DMS114 treated with DMSO at 0.1 percent for 48 hours (cell line): ENCODE measurements at regions not wholly inside any gene's neighbourhood (a gene's known extent, or its start where the extent isn't known, plus 50 kb on each side); places are given as distances from the start of the nearest gene placed in this dataset.
"Not testable (repeated sequence)": the region's sequence is repeated elsewhere in the genome, so short reads cannot be mapped to it uniquely, and the experiment has no call there.

ENCODE experiments used
- DNase-seq: peaks from one replicate; lab custom pipeline; 2025; ENCODE audit not compliant: unreplicated experiment; lab: John Stamatoyannopoulos, UW

DNA sequence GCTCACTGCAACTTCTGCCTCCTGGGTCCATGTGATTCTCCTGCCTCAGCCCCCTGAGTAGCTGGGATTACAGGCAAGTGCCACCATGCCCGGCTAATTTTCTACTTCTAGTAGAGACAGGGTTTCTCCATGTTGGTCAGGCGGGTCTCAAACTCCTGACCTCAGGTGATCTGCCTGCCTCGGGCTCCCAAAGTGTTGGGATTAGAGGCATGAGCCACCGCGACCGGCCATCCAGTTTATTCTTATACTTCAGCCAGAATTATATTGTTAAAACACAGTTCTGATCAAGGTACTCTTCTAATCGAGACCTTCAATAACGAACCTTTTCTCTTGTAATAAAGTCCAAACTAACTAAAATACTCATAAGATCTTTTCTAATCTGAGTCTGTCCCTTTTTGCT is 119.6 kb upstream of the FAR2 start:
- DNase-seq, result not testable (repeated sequence)

DNA sequence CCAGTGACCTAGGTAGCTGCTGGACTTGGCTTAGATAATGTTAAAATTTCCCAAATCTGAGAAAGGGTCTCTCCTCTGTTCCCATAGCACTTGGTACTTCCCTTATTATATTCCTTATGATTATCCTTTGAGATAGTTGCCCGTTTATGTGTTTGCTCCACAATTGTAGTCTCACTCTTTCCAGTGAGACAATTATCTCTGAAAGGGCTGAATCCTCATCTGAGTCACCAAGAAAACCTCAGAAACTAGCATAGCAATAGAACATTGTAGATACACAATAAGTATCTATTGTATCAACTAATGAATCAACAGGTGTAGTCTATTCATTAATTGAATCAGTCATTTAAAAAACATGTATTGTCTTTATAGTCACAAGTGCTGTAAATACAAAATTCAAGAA is 119.1 kb upstream of the FAR2 start:
- DNase-seq, result no peak

DNA sequence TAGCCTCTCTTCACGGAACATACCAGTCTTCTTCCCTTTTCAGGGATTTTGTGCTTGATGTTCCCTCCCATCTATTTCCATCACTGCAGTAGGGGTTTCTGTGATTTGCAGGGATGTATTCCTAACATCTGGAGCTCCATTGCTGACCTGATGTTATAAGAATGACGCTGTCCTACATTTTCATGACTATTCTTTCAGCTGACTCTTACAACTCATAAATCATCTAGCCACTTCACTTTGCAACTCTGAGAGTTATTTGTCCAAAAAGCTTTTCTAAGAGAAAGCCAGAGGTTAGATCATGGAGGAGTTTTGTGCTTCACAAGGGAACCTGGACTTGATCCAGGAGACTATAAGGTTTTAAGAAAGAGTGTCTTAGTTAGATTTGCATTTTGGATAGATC is 116.6 kb upstream of the FAR2 start:
- no peak for DNase-seq

DNA sequence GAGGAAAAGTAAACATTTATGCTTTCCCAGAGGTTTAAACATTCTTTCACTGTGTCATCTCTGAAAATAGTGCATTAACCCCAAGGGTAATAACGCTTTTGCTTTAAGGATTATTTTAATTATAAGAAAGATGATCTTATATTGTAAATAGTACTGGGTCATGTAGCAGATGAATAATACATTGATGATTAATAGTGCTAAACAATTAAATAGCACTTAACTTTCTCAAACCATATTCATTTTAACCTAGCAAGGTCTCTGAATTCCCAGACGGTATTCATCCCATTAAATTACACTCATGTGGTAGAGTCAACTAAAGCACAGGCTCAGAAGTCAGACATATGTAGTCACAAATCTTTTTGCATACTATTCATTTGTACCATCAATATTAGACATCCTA is 115.6 kb upstream of the FAR2 start:
- no peak for DNase-seq

DNA sequence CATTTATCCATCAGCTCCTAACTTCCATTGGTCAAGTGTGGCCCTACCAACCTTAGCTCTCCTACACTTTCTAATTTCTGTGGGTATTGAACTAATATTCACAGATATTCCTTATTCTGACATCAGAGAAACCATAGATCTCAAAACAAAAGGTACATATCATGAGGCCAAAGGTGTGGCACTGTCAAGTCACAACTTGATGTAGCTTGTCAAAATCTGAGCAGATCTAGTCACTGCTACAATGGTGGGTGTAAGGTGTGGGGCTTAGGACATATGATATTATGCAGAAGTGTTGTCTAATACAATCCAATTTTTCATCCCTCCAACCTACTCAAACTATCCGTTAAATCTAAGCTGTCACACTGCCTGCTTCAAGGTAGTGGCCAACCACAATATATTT is 114.0 kb upstream of the FAR2 start:
- no peak for DNase-seq

DNA sequence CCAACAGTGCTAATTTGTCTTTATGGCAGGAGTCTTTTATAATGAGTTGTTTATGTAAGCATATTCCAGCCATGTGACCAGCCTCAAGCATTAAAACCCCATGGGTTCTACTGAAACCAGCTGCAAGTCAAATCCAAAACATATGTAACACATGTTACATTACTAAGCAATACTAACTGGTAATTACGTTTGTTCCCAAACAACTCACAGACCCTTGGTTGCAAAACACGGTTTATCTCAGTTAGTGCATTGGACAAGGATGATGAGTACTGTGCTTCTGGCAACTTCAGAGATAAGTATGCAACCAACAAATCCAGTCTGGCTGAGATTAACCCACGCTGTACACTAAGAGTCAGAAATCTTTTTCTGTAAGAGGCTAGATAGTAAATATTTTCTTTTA is 110.1 kb upstream of the FAR2 start:
- DNase-seq, result no peak

DNA sequence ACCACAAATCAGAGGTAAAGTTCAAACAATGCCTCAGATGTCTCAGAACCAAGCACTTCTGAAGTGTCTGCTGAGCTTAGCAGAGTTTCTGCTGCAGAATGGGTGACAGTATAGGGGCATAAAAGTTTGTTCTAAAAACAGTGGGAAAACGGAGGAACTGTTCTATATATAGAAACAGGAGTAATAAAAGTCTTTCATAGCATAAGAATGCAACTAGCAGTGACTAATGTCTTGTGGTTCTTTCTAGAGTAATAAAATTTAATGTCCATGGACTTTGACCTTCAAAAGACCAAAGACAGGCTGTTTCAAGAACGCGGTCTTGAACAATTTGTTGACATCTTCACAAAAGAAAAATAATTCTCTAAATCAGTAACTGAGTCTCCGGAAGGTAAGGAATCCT is 107.5 kb upstream of the FAR2 start:
- no peak for DNase-seq

DNA sequence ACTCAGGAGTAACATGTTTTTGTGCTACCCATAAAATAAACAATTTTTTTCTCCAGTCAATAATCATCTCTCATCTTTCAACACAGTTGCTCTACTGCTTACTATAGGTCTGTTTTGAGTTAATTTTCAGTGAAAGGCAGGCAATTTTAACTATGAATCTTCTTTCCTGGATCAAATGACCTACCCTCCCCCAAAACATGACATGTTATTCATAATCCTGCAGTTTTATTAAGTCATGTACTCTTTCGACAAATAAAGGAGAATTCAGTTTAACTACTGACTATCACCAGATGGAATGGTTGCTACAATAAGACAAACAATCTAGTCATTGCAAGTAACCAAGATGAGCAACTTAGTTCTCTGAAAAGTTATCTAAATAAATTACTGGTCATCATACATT is 106.0 kb upstream of the FAR2 start:
- DNase-seq, result no peak

DNA sequence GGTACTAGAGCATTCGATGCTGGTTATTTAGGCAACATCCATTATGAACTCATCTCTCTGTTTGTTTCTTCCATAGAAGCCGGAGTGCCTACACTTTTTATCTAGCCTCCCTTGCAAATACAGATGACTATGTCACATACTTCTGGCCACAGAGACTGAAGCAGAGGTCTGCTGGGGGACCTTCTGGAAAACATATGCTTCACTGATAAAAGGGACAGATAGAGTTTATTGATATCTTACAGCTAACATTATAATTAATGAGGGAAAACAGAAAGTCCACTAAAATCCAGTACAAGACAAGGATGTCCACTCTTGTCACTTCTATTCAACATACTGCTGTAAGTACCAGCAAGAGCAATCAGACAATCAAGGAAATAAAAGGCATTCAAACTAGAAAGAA is 104.3 kb upstream of the FAR2 start:
- no peak for DNase-seq

DNA sequence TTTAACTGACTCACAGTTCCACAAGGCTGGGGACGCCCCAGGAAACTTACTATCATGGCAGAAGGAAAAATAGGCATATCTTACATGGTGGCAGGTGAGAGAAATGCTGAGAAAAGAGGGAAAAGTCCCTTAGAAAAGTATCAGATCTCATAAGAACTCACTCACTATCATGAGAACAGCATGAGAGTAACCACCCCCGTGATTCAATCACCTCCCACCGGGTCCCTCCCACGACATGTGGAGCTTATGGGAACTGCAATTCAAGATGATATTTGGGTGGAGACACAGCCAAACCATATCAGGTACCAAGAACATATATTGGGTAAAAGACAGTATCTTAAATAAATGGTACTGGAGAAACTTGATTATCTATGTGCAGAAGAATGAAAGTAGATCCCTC is 100.3 kb upstream of the FAR2 start:
- no peak for DNase-seq

DNA sequence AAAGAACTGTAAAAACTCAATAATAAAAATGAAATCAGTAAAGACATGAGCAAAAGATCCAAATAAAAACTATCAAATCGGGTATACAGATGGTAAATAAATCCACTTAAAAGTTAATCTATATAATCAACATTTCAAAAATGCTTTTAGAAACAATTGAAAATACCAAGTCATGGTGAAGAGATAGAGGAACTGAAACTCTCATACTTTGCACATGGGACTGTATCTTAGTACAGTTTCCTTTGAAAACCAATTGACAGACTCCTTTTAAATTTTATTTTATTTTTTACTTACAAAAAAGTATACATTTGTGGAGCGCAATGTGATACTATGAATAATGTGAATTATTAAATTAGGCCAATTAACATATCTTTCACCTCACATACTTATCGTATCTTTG is 98.6 kb upstream of the FAR2 start:
- no peak for DNase-seq

DNA sequence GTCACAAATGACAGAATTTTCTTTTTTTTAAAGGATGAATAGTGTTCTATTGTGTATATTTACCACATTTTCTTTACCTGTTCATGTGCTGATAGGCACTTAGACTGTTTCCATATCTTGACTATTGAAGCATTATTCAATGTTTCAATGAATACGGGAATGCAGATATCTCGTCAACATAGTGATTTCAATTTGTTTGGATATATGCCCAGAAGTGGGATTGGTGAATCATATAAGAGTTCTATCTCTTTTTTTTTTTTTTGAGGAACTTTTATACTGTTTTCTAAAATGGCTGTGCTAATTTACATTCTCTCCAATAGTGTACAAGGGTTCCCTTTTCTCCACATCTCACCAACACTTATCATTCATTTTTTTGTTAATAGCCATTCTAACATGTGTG is 97.9 kb upstream of the FAR2 start:
- no peak for DNase-seq

DNA sequence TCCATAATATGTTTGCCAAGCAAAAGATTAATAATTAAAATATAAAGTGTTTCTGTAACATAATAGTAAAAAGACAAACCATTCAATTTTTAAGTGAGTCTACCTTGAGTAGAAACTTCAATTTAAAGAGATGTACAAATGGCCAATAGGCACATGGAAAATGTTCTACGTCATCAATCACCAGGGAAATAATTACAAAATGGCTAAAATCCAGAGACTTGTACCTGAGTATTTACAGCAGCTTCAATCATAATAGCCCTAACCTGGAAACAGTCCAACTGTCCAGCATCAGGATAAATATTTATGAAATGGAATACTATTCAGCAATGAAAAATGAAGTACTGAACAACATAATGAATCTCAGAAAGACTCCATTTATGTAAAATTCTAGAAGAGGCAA is 95.5 kb upstream of the FAR2 start:
- no peak for DNase-seq

DNA sequence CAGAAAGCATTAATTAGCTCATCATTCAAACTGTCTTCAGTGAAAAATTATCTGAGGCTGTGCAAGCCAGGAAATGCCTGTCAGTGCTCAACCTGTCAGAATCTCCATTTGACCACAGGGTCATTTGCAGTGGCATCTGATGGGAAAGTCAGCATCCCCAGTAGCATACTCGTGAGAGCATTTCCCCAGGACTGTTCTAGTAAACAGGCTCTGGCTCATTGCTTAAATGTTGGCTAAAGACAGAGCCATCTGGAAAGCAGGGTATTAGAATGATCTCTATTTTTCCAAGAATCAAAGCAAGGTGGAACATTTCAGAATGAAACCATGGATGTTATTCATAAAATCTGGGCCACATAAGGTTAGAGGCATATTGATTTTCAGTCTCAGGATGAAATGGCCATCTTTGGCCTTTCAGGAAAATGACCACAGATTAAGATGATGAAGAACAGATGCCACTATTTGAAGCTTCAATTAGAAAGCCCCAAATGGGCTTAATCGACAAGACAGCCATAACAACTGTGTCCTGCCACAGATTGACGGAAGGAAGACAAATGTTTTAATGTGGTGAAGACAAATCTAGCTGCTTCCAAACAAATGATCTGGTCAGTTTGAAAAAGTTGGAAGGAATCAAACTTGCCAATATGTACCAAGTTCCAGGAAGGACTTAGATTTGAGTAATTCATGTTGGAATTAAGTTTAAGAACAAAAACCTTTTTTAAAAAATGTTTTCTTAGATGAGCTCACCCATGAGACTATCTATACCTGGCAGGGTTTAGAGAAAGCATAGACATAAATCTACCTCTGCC is 94.0 kb upstream of the FAR2 start:
- no peak for DNase-seq

DNA sequence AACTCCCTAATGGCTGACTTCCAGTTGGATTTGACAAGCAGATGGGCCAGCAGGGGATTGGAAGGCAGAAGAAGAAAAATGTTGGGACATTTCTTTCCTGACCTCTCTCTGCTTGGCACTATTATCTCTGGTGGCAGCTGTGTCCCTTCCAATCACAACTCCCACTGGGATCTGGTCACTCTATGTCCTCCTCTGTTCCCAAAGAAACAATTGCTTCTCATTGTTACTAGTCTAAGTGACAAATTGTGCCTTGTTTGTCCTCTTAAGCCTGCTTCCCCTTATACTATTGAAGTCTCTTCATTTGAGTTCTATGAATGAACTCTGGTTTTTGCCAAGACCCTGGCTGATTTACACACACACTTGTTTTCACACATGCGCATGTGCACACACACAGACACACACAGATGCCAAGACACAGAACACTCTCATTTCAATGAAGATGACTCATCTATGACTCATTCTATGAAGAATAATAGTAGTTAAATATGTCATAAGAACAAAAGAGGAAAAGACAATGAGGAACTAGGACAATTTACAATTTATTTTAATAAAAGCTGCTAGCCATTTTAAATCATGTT is 83.0 kb upstream of the FAR2 start:
- DNase-seq, result no peak

DNA sequence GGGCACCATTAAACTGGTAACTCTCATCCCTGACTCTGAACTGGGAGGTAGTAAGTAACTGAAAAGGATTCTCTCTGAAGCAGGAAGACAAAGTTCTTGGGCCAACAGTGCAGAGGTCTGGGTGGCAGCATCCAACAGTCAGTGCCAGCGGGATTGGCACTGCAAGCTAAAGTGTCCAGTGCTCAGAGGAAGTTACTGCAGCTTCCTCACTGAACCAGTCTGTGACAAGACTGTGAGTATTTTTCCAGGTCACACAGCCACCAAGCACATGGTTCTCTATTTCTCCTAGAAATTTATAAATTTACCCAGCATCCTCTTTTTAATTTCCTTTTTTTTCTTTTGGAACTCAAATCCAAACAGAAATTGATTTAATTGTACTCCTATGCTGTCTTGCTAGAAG is 81.6 kb upstream of the FAR2 start:
- DNase-seq, result no peak

DNA sequence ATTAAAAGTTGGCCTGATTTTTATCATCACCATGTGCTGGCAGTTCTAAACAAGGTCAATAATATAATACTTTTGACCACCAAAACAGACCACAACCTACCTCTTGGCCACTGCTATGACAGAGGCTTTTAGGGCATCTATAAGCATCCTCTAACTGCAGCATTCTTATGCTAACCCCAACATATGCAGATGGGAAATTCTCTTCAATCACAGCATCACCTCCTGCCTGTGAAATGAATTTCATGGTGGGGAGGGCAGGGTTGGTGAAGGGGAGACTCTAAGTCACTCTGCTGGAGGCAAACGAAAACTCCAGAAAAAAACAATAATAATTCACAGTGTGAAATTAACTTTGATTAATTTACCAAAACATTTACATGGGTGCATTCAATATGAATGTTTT is 78.8 kb upstream of the FAR2 start:
- DNase-seq, result no peak

DNA sequence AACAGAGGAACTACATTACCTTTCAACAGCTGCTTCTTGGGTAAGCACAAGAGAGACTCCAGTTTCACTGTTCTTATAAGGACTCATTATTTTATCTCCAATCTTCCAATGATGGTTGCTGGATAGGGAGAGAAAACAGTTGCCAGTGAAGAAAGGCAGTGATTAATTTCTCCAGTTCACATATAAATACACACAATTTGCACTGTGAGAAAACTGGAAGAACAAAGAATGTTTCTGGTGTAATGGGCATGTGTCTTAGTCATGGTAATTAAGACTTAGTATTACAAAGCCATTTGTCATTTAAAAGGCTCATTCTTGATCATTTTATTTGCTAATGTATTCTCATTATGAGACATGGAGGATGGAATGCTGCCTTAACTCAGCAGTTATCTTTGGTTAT is 78.0 kb upstream of the FAR2 start:
- DNase-seq, result no peak

DNA sequence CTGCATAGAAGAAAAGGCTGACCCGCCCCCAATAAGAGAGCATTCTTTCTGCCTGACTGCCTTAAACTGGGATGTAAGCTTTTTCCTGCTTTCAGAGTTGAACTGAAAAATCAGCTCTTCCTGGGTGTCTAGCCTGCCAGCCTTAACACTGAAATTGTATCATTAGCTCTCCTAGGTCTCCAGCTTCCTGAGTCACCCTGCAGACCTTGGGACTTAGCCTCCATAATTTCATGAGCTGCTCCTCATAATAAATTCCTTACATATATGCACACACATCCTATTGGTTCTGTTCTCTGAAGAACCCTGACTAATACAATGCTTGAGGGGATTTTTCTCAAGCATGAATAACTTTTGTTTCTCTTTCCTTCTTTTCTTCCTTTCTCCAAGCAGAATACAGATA is 76.4 kb upstream of the FAR2 start:
- DNase-seq, result no peak

DNA sequence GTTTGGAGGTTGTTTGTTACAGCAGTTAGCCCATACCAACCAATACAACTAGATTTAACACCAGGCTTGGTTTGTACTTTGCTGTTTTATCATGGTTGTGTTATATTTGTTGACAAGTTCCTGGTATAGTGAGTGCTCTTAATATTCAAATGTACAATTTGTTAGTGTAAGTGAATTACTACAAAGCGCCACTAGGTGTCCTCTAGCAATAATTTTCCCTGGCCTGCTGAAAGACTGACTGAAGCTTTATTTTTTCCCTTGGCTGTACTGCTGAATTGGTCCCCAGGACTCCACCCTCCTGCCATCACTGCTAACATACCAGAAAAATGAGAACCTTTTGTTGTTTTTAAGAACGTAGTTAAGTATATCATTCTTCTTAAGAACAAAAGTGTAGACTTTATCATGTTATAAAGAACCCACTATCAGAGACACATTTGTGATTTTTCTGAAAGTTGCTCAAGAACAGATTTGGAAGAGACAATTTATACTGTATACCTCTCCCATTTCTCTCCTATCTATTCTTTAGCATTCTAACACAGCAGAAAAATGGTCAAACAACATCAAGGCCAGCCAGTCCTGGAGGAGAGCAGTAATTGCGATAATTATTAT is 75.3 kb upstream of the FAR2 start:
- peak; percentile 48 for DNase-seq

DNA sequence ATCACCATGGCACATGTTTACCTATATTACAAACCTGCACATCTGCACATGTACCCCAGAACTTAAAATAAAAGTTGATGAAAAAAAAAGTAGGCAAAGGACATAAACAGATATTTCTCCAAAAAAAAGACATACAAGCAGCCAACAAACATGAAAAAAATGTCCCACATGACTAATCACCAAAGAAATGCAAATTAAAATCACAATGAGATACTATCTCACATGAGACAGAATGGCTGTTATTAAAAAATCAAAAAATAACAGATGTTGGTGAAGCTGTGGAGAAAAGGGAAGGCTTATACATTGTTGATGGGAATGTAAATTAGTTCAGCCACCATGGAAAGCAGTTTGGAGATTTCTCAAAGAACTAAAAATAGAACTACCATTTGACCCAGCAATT is 68.0 kb upstream of the FAR2 start:
- DNase-seq, result no peak

DNA sequence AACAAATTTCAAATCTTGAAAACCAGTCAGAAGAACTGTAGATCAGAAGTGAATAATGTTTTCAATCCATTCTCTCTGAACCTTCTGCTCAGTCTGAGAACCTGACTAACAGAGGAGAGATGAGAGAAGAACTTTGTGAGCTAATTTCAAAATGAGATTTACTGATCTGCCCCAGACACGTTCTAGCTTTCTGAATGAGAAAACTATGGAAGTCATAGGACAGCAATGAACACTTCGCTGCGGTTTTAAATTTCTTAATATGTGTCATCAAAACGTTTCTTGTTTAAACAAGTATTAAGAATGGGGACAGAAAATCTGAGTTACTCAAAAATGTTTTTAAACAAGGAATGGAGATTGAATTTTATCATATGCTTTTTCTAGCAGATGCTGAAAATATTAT is 66.6 kb upstream of the FAR2 start:
- DNase-seq, result no peak
